ENCODE measurements at regions not wholly inside any gene's neighbourhood (a gene's known extent, or its start where the extent isn't known, plus 50 kb on each side); places are given as distances from the start of the nearest gene placed in this dataset.
A peak's percentile ranks its signal among the peaks of the same experiment; 100 is the strongest.

- no peak for DNase-seq
These were observed 1611.6 kb downstream of the NCAM2 start for GRCh38 chr21:22609802-22610201.

GRCh38 chr21:22627911-22628310, 1629.7 kb downstream of the NCAM2 start:
- no peak for DNase-seq

- no peak for DNase-seq
These were observed 1632.8 kb downstream of the NCAM2 start for GRCh38 chr21:22630953-22631465.

GRCh38 chr21:22632176-22632575, 1634.0 kb downstream of the NCAM2 start:
- DNase-seq: no peak

- no peak for DNase-seq
These were observed 1651.0 kb downstream of the NCAM2 start for GRCh38 chr21:22649246-22649645.

GRCh38 chr21:22650226-22650625, 1652.0 kb downstream of the NCAM2 start:
- DNase-seq: no peak

- DNase-seq: no peak
These were observed 1659.6 kb downstream of the NCAM2 start for GRCh38 chr21:22657781-22658180.

- no peak for DNase-seq
These were observed 1671.9 kb downstream of the NCAM2 start for GRCh38 chr21:22670148-22670547.

GRCh38 chr21:22679207-22679606, 1681.0 kb downstream of the NCAM2 start:
- no peak for DNase-seq

- no peak for DNase-seq
These were observed 1693.4 kb downstream of the NCAM2 start for GRCh38 chr21:22691658-22692057.

- no peak for DNase-seq
These were observed 1705.3 kb downstream of the NCAM2 start for GRCh38 chr21:22703521-22703920.

GRCh38 chr21:22710721-22711120, 1712.5 kb downstream of the NCAM2 start:
- DNase-seq: no peak

- DNase-seq: no peak
These were observed 1713.4 kb downstream of the NCAM2 start for GRCh38 chr21:22711636-22712035.

- DNase-seq: no peak
These were observed 1727.2 kb downstream of the NCAM2 start for GRCh38 chr21:22725436-22725835.

GRCh38 chr21:22728091-22728490, 1729.9 kb downstream of the NCAM2 start:
- no peak for DNase-seq

- no peak for DNase-seq
These were observed 1744.9 kb downstream of the NCAM2 start for GRCh38 chr21:22743085-22743484.

- DNase-seq: no peak
These were observed 1756.5 kb downstream of the NCAM2 start for GRCh38 chr21:22754746-22755145.

GRCh38 chr21:22758478-22758877, 1760.3 kb downstream of the NCAM2 start:
- DNase-seq: no peak

GRCh38 chr21:22762463-22762862, 1764.3 kb downstream of the NCAM2 start:
- DNase-seq: no peak

- DNase-seq: no peak
These were observed 1765.2 kb downstream of the NCAM2 start for GRCh38 chr21:22763442-22763841.

GRCh38 chr21:22764222-22764621, 1766.0 kb downstream of the NCAM2 start:
- no peak for DNase-seq

- no peak for DNase-seq
These were observed 1793.2 kb downstream of the NCAM2 start for GRCh38 chr21:22791376-22791775.

- DNase-seq: peak; percentile 62
These were observed 1793.9 kb downstream of the NCAM2 start for GRCh38 chr21:22791986-22792560.

- no peak for DNase-seq
These were observed 1796.9 kb downstream of the NCAM2 start for GRCh38 chr21:22795091-22795490.

- no peak for DNase-seq
These were observed 1797.4 kb downstream of the NCAM2 start for GRCh38 chr21:22795644-22796043.
